Activated CD4-positive, alpha-beta T cell treated with anti-CD3 and anti-CD28 coated beads for 24 hours (primary cell): ENCODE measurements at regions not wholly inside any gene's neighbourhood (a gene's known extent, or its start where the extent isn't known, plus 50 kb on each side); places are given as distances from the start of the nearest gene placed in this dataset.
A peak's percentile ranks its signal among the peaks of the same experiment; 100 is the strongest.
"Not testable (repeated sequence)": the region's sequence is repeated elsewhere in the genome, so short reads cannot be mapped to it uniquely, and the experiment has no call there.

Experiments
- DNase-seq, 2 donors: peaks; one replicate each; pipeline ENCODE4 v3.0.0-alpha.2; 2020; ENCODE audit warnings: low read depth in 2 of 2

DNA sequence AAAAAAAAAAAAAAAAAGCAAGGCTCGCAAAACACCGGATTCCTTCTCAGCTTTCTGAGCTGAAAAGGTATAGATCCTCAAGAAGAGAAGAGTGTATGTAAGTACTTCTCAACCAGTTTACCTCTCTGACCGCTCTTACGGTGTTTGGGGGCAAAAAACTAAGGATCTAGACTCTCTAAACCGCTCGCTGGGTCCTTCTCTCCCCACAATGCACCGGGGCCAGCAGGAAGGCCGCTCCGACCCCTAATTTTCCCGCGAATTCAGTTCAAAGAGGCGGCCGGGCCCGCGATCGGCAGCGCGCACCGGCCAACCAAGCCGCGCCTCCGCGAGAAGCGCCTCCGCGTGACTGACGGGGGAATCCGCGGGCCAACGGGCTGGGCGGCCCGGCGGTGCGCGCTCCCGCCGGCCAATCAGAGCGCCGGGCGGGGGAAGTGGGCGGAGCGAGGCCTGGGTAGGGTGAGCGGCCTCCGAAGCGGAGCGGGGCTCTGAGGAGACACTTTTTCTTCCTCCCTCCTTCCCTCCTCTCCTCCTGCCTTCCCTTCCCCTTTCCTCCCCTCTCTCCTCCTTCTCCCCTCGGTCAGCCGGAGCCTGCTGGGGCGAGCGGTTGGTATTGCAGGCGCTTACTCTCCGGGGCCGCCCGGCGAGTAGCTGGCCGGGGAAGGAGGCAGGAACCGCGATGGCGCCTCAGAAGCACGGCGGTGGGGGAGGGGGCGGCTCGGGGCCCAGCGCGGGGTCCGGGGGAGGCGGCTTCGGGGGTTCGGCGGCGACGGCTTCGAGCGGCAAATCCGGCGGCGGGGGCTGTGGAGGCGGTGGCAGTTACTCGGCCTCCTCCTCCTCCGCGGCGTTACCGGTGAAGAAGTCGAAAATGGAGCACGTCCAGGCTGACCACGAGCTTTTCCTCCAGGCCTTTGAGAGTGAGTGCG is 93.0 kb downstream of the CRLF3 start:
- DNase-seq: peak; percentile 72 to 79

DNA sequence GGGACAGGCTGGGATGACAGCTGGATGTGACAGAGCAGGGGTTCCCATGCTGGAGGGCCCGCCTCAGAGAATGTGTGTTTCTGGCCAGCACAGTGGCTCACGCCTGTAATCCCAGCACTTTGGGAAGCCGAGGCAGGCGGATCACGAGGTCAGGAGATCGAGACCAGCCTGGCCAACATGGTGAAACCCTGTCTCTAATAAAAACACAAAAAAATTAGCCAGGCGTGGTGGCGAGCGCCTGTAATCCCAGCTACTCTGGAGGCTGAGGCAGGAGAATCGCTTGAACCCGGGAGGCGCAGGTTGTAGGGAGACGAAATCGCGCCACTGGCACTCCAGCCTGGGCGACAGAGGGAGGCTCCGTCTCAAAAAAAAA is 93.7 kb downstream of the CRLF3 start:
- not testable (repeated sequence) for DNase-seq

DNA sequence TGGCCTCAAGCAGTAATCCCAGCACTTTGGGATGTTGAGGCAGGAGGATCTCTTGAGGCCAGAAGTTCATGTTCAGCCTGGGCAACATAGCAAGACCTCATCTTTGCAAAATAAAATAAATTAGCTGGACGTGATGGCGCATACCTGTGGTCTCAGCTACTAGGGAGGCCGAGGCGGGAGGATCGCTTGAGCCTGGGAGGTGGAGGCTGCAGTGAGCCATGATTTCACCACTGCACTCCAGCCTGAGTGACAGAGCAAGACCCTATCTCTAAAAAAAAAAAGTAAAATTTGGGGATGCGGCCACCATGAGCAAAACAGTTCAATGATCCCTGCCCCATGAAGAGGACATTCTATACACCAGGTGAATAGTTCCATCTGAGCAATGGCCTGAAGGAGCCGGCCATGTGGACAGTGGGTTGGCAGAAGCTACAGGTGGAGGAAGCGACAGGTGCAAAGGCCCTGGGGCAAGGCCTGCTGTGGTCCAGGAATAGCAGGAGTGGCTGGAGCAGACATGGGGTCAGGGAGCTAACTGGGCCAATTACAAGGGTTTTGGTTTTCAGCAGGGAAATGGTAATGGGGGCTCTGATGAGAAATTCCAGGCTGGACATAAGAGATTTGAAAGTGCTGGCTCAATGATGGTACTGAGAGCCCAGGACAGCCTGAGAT is 94.2 kb downstream of the CRLF3 start:
- not testable (repeated sequence) for DNase-seq

DNA sequence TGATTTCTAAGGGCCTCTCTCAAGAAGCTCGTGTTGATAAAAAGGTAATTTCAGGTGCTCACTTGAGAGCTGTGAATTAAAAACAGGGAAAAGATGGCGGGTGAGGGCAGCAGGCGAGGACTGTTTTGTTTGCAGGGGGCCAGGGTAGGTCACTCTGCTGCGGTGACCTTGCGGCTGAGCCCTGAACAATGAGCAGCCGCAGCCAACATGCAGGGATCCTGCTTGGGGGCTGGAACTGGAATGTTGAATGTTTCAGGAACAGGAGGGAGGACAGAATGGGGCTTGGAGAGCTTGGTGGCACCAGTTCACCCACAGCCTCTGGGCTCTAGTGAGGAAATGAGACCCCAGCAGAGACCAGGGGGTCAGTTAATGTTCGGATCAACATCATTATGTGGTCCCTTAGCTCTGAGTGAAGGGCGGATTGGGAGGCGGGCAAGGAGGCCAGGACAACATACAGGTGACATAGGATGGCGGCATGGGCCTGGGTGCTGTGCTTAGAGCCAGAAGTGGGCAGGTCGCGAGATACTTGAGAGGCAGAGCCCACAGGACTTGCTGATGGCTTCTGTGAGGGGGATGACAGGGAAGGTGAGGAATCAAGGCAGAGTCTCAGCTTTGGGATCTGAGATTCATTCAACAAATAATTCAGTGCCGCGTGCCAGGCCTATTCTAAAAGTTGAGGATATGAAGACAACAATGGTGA is 94.9 kb downstream of the CRLF3 start:
- DNase-seq: not testable (repeated sequence)

DNA sequence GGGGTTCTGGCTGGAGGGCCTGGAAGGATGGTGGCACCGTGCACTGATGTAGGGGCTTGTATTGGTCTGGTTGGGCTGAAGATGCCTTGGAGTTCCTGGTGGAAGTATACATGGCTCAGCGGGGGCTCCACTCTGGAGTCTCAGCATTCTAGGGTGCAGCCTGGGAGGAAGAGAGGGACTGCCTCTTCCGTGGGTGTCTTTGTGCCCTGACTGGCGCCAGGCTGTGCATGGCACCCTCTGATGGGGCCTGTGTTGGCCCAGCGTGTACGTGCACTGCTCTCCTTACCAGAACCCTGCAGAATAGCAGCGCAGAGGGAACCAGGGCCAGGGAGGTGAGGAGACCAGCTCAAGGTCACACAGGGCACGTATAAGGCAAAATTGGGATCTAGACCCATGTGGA is 97.0 kb downstream of the CRLF3 start:
- not testable (repeated sequence) for DNase-seq

DNA sequence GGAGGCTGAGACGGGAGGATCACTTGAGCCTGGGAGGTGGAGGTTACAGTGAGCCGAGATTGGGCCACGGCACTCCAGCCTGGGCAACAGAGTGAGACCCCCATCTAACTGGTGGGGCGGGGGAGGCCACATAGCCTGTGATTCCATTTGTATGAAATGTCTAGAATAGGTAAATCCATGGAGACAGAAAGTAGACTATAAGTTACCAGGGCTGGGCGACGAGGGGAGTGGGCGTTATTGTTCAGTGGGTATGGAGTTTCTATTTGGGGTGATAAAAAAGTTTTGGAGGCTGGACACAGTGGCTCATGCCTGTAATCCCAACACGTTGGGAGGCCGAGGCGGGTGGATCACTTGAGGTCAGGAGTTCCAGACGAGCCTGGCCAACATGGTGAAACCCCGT is 97.8 kb downstream of the CRLF3 start:
- not testable (repeated sequence) for DNase-seq

DNA sequence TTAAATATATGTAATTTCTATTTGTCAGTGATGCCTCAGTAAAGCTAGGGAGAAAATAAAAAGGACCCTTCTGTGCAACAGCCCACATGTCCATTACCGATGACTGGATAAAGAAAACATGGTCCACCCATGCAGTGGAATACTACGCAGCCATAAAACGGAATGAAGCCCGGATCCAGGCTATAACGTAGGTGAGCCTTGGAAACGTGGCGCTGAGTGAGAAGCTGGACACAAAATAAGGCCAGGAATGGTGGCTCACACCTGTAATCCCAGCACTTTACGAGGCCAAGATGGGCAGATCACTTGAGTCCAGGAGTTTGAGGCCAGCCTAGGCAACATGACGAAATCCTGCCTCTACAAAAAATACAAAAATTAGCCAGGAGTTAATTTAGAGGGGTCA is 98.2 kb downstream of the CRLF3 start:
- DNase-seq: not testable (repeated sequence)

DNA sequence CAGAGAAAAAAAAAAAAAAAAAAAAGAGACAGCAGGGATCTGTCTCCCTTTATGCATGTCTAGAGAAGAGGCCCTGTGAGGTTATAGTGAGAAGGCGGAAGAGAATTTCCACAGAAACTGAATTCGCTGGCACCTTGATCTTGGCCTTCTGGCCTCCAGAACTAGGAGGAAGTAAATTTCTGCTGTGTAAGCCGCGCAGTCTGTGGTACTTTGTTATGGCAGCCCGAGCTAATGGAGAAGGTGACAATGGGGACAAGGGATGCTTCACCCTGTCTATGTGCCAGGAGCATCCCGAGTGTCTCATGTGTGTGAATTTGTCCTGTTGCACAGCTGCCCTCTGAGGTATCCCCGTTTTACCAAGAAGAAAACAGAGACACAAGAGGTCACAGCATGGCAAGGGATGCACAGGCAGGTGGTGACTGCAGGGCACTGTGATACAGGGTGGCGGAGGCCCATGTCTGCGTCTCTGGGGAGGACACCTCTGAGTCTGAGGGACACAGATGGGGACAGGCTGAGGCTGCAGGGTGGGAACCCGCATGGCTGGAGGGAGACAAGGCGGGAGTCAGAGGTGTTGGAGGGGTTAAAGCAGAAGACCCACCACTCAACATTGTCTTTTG is 100.3 kb downstream of the CRLF3 start:
- not testable (repeated sequence) for DNase-seq

DNA sequence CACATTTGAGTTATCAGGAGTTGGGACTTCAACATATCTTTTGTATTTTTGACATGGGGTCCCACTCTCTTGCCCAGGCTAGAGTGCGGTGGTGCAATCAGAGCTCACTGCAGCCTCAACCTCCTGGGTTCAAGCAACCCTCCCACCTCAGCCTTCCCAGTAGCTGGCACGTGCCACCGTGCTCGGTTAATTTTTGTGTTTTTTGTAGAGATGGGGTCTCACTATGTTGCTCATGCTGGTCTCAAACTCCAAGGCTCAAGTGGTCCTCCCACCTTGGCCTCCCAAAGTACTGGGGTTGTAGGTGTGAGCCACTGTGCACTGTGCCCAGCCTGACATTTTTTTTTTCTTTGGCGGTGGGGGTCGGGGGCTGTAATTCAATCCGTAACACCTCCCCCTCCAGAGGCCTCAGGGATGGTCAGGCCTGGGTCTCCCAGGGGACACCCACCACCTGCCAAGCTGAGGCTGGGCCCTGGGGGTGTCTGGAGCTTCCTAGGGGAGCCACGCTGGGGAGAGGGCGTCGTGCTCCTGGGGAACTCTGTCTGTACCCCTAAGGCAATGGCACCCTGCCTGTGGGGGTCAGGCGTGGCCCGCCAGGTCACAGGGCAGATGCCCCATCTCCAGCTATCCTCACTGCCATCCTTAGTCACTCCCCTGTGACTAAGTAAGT is 102.2 kb downstream of the CRLF3 start:
- DNase-seq: not testable (repeated sequence)

DNA sequence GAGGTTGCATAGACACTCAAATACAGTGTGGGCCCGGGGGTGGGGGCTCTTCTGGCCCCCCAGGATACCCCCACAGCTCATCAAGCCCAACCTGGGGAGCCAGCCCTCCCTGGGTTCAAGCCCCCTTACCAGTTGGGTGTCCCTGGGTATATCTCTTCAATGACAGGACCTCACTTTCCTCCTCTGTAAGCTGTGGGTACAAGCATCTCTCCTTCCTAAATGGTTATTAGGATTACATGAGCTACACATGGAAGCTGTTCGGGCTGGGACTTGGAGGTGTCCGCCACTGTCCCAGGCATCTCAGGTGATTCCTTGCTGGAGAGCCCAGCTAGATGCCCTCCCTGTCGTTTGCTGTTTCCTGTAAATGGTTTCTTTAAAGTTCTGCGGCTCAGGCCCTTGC is 103.5 kb downstream of the CRLF3 start:
- DNase-seq: not testable (repeated sequence)

DNA sequence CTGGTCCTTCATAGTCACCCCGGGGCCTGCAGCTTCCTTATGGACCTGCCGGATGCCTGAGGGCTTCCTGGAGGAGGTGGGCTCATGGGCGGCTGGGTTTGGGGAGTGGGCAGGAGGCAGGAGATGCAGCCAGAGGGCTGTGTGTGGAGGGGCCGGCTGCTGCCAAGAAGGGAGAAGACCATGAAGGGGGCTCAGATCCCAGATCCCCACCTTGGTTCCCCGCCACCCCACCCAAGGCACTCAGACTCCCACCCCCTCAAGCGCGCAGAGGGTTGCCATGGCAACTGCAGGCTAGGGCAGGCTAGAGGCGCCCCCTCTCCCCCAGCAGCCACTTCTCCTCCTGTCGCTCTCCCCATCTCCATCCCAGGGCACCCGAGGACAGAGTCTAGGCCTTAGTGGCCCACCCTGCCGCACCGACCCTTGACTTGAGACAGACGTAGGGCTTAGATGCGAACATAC is 104.5 kb downstream of the CRLF3 start:
- DNase-seq: no peak

DNA sequence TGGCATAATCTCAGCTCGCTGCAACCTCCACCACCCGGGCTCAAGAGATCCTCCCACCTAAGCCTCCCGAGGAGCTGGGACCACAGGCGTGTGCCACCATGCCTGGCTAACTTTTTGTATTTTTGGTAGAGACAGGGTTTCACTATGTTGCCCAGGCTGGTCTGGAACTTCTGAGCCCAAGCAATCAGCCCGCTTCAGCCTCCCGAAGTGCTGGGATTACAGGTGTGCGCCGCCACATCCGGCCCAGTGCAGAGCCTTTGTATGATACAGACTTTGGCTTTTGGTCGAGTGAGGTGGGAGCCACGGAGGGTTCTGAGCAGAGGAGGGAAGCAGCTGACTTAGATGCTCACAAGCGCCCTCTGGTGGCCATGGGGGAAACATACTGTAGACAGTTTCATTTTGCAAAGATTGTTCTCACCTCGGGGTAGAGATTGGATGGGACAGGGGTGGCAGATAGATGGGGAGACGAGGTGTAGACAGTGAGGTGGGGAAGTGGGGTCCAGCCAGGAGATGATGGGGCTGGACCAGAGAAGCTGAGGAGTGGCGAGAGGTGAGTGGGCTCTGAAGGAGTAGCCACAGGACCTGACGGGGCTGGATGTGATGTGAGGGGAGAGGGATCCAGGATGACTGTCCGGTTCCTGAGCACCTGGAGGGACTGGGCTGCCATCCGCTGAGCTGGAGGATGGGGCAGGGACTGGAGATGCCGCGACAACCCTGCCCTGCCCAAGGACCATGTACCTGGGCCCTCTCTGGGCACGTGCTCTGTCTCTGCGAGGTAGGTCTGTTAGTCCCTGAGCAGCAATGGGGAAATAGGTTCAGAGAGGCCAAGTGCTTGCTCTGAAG is 105.1 kb downstream of the CRLF3 start:
- peak; percentile 71 to 78 for DNase-seq

DNA sequence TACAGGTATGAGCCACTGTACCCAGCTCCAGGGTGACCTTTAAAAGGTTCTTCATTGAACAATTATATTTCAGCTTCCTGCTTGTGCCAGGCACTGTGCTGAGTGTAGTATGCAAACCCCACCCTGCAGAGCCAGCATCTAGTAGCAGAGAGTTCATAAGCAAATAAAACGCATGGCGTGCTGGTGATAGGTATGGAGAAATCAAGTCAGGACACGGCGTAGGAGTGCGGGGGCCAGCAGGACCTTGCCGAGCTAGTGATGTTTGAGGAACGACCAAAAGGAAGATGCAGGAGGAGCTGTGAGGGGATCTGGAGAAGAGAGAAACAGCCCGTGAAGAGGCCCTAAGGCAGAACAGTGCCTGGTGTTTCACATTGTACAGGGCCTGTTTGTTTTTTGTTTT is 105.8 kb downstream of the CRLF3 start:
- not testable (repeated sequence) for DNase-seq

DNA sequence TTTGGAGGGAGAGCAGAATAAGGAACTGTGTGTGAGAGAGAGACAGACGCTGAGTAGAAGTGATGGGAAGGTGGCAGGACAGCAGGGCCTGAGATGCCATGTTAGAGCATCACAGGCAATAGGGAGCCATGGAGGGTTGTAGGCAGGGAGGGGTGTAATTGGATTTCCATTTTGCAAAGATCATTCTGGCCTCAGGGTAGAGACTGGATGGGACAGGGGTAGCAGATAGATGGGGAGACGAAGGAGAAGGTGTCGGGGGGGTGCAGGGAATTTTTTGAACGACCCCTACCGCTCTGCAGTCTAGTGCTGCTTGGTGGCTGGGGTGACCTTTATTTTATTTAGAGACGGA is 106.4 kb downstream of the CRLF3 start:
- not testable (repeated sequence) for DNase-seq

DNA sequence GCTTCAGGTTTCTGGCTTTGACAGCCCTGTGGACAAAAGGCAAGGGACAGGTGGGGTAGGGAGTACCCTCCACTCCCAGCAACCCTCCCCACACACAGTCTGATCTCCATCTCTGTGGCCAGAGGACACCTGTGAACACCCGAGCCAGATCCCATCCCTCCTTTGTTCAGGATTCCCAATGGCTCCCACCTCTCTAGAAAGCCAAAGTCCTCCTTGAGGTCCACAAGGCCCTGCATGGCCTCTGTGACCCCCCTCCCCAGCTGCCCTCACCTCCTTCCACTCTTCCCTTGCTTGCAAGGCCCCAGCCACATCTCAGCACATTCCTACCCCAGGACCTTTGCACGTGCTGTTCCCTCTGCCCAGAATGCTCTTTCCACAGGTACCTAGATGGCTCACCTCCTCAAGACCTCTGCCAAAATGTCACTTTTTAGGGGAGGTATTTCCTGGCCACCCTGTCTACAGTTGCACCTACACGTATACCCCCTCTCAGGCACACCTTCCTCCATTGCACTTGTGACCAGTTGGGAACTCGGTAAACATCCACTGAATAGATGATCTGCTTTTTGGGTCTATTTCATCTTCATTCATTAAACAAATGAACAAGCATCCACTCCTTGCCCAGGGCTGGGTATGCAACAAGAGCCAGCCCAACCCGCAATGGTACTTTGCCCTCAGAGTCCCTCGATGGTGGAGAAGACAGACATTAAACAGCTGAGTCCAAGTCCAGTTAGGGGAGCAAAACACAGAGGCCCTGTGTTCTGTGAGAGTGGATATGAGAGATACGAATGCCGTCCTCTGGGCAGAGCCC is 107.0 kb downstream of the CRLF3 start:
- no peak for DNase-seq

DNA sequence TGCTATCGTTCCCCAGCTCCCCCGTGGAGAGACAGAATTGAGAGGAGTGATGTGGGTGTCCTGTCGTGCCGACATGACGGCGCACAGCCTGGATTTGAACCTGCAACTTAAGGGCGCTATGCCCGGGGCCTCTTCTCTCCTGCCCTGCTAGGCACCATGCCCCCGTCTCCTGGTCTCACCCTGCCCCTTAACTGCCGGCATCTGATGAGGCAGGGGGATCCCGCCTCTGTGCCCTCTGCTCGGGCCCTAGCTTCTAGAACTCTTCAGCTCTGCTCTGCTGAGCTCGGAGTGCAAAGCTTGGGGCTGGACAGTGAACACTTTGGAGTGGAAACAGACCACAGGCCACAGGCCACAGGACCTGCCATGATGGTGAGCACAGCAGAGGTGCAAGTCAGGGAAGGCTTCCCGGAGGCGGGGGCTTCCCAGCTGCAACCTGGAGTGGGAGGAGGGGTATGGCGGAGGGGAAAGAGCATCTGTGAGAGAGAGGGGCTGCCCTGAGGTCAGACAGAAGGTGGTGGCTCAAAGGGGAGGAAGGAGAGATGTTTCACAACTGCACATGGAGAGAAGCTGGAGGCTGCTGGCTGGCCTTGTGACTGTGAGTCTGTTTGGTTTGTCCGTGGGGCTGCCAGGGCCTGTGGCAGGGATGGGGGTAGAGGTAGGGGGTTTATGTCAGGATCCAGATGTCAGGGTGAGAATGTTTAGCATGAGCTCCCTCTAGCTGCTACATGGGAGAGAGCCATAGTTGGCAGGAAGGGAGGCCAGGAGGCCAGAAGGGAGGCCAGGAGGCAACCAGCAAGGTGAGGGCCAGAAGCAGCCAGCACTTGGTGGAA is 107.8 kb downstream of the CRLF3 start:
- DNase-seq: no peak

DNA sequence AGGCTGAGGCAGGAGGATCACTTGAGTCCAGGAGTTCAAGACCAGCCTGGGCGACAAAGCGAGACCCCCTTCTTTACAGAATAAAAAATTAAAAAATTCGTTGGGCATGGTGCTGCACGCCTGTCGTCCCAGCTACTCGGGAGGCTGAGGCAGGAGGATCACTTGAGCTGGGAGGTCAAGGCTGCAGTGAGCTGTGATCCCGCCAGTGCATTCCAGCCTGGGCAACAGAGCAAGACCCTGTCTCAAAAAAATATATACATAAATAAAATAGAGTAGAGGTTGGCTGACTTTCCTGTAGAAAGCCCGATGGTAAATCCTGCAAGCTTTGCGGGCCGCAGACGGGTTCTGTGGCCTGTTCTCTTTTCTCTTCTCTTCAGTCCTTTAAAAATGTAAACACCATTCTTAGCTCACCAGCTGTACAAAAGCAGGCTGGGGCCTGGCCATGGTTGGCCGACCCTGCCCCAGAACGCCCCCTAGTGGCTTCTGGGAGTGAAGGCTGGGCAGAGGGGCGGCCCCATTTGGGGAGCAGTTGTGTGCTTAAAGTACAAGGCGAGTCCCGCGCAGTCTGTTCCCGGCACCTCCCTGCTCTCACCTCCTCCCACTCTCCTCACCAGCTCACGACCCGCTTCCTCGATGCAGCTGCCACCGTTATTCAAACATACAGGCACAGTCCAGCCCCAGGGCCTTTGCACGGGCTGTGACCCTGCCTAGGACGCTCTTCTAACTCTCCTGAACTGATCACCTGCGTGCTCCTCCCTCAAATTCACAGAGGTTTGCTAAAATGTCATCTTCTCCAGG is 109.5 kb downstream of the CRLF3 start:
- DNase-seq: not testable (repeated sequence)

DNA sequence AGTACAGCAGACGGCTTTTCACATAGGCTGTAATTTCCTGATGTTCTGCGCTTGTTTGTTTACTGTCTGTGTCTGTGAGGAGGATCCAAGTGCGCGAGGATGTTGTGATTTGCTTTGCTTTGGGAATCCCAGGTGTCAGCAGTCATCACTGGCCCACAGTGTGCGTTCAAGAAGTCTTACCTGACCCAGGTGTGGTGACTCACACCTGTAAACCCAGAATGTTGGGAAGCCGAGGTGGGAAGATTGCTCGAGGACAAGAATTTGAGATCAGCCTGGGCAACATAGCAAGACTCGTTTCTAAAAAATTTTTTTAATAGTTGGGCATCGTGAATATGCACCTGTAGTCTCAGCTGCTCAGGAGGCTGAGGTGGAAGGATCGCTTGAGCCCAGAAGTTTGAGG is 110.7 kb downstream of the CRLF3 start:
- DNase-seq: not testable (repeated sequence)
